Endothelial cell of umbilical vein (primary cell): ENCODE measurements at regions not wholly inside any gene's neighbourhood (a gene's known extent, or its start where the extent isn't known, plus 50 kb on each side); places are given as distances from the start of the nearest gene placed in this dataset.

Source experiments
- BruUV-seq: library from RNA; stranded (reverse); fragments of 400-500 nt; replicated peaks from 2 replicates; lab custom pipeline; 2021; lab: Mats Ljungman, UMichigan
- CTCF ChIA-PET: fragments of 300-600, 350-600 bp; sonication (Branson Sonifier 250); formaldehyde crosslinking; loops from one replicate; lab custom pipeline; 2021; ENCODE audit warnings: antibody characterized with exemption, inconsistent platforms; lab: Charles Lee
- POLR2A ChIA-PET: fragments of 300-600, 350-600 bp; sonication (Branson Sonifier 250); formaldehyde crosslinking; loops from one replicate; lab custom pipeline; 2021; ENCODE audit warnings: antibody characterized with exemption, inconsistent platforms; lab: Charles Lee
- DNase-seq: peaks from one replicate; pipeline ENCODE4 v3.0.0-alpha.2; 2011; ENCODE audit warnings: low read depth, low spot score
- FAIRE-seq: peaks from 2 replicates; lab custom pipeline; 2011; peaks lifted over from hg19 to GRCh38; lab: Jason Lieb, UNC
- H2AFZ ChIP-seq: 2 replicates; pipeline ENCODE4 v1.6.0; 2012; ENCODE audit warnings: low read depth, low read length, control low read depth, inconsistent platforms
- H3K27ac ChIP-seq: 2 replicates; pipeline ENCODE4 v1.5.1; 2011; ENCODE audit warnings: low read depth, mild to moderate bottlenecking, control low read depth, low read length, moderate library complexity; ENCODE audit not compliant: insufficient read depth
- H3K27me3 ChIP-seq, 2 experiments: 2 replicates each; pipeline versions ENCODE4 v1.6.0 to v1.6.1; 2011; ENCODE audit warnings: low read length in 2 of 2, mixed read lengths in 1 of 2; ENCODE audit not compliant: control insufficient read depth in 2 of 2, insufficient read depth in 2 of 2
- H3K36me3 ChIP-seq, 2 experiments: 2 replicates in 1 of 2; 3 replicates in 1 of 2; pipeline ENCODE4 v1.5.1; 2011; ENCODE audit warnings: low read length in 2 of 2, mild to moderate bottlenecking in 1 of 2, moderate library complexity in 1 of 2; ENCODE audit not compliant: control insufficient read depth in 2 of 2, insufficient read depth in 2 of 2; ENCODE audit errors: extremely low read depth in 1 of 2
- H3K4me1 ChIP-seq: 3 replicates; pipeline ENCODE4 v1.5.1; 2011; ENCODE audit warnings: mild to moderate bottlenecking, low read length; ENCODE audit not compliant: control insufficient read depth, insufficient read depth; ENCODE audit errors: extremely low read depth
- H3K4me2 ChIP-seq: 2 replicates; pipeline ENCODE4 v1.6.1; 2011; ENCODE audit warnings: low read length, control low read depth, mixed read lengths; ENCODE audit not compliant: insufficient read depth
- H3K4me3 ChIP-seq, 3 experiments: fragments of 200-600 bp in 1 of 3; sonication (generic), shearing (Covaris generic) in 1 of 3; replicated peaks in 1 of 3; 2 replicates each; pipeline ENCODE4 v1.5.1; 2011 to 2016; ENCODE audit warnings: control low read depth in 3 of 3, low read length in 3 of 3, mild to moderate bottlenecking in 2 of 3, inconsistent platforms in 1 of 3, low read depth in 1 of 3, moderate library complexity in 1 of 3; ENCODE audit not compliant: insufficient read depth in 1 of 3
- H3K79me2 ChIP-seq: 2 replicates; pipeline ENCODE4 v1.6.0; 2012; ENCODE audit warnings: low read length, inconsistent platforms; ENCODE audit not compliant: control insufficient read depth, insufficient read depth
- H3K9ac ChIP-seq: replicated peaks from 2 replicates; pipeline ENCODE3; 2011; ENCODE audit warnings: low read length, control low read depth; ENCODE audit not compliant: insufficient read depth; ENCODE audit errors: extremely low read depth
- H3K9me1 ChIP-seq: replicated peaks from 3 replicates; pipeline ENCODE4 v1.6.0; 2011; ENCODE audit warnings: mild to moderate bottlenecking, low read length; ENCODE audit not compliant: control insufficient read depth, insufficient read depth; ENCODE audit errors: extremely low read depth
- H3K9me3 ChIP-seq: replicated peaks from 2 replicates; pipeline ENCODE4 v1.5.1; 2012; ENCODE audit warnings: low read length, inconsistent platforms; ENCODE audit not compliant: control insufficient read depth, insufficient read depth
- H4K20me1 ChIP-seq: replicated peaks from 2 replicates; pipeline ENCODE3; 2011; ENCODE audit warnings: mild to moderate bottlenecking, low read length; ENCODE audit not compliant: control insufficient read depth, insufficient read depth; ENCODE audit errors: extremely low read depth
- CTCF ChIP-seq, 2 donors: IDR thresholded peaks; 1 replicate in 1 of 2; 2 replicates in 1 of 2; pipeline ENCODE4 v1.5.1; 2011; ENCODE audit warnings: low read length in 2 of 2, mild to moderate bottlenecking in 2 of 2, moderate library complexity in 2 of 2, control low read depth in 1 of 2, inconsistent platforms in 1 of 2, low read depth in 1 of 2; ENCODE audit not compliant: insufficient read depth in 1 of 2; ENCODE audit errors: extremely low read depth in 1 of 2
- EZH2 ChIP-seq: IDR thresholded peaks from 2 replicates; pipeline ENCODE4 v1.6.1; 2012; ENCODE audit warnings: borderline replicate concordance, low read depth, mild to moderate bottlenecking, moderate library complexity, low read length, inconsistent platforms; ENCODE audit not compliant: severe bottlenecking
- FOS ChIP-seq: IDR thresholded peaks from 2 replicates; pipeline ENCODE4 v1.6.1; 2011; ENCODE audit warnings: mild to moderate bottlenecking, low read length, moderate library complexity, borderline replicate concordance; ENCODE audit not compliant: insufficient read depth
- GATA2 ChIP-seq: IDR thresholded peaks from 2 replicates; pipeline ENCODE4 v1.7.0; 2011; ENCODE audit warnings: low read depth, mild to moderate bottlenecking, moderate library complexity, mixed read lengths, low read length; ENCODE audit not compliant: insufficient read length, insufficient read depth
- JUN ChIP-seq: IDR thresholded peaks from 2 replicates; pipeline ENCODE4 v1.6.1; 2011; ENCODE audit warnings: borderline replicate concordance, low read depth; ENCODE audit not compliant: insufficient read length, insufficient read depth
- MAX ChIP-seq: IDR thresholded peaks from 2 replicates; pipeline ENCODE4 v1.6.1; 2011; ENCODE audit not compliant: insufficient read depth, insufficient read length
- MYC ChIP-seq: IDR thresholded peaks from one replicate; pipeline ENCODE4 v1.6.1; 2011; ENCODE audit warnings: mild to moderate bottlenecking, low read depth, low read length
- POLR2A ChIP-seq: IDR thresholded peaks from 2 replicates; pipeline ENCODE4 v1.6.1; 2012; ENCODE audit warnings: low read depth, mild to moderate bottlenecking, control low read depth, low read length
- POLR2AphosphoS5 ChIP-seq: IDR thresholded peaks from 2 replicates; pipeline ENCODE4 v1.6.1; 2012; ENCODE audit warnings: low read depth, mild to moderate bottlenecking, control low read depth, low read length, moderate library complexity; ENCODE audit not compliant: insufficient read depth
- dilution Hi-C: fragments of 300-500 bp; cut with MboI; formaldehyde crosslinking; loops from one replicate; pipeline ENCODE4 v1.15.0; 2019; ENCODE audit warnings: low sequenced_read_pairs; ENCODE audit not compliant: extremely low pct_ligation_motif_present
- intact Hi-C: fragments of 100-400 bp; cut with micrococcal nuclease; formaldehyde crosslinking; loops from one replicate; pipeline ENCODE4 v1.10.0; 2022

- Histone ChIP-seq H3K4me3 (no peak overlapping the region), H4K20me1 (no peaks in the 10 kb centered on the region), H3K27me3 (no peaks in the 10 kb centered on the region), H2AFZ (no peak overlapping the region), H3K4me1 (no peaks in the 10 kb centered on the region), H3K79me2 (no peaks in the 10 kb centered on the region), H3K27ac (no peak overlapping the region), H3K9ac (no peak overlapping the region), H3K9me1 (no peaks in the 10 kb centered on the region), H3K9me3 (no peaks in the 10 kb centered on the region), H3K36me3 (no peaks in the 10 kb centered on the region), H3K4me2 (no peak overlapping the region)
- FAIRE-seq (no peak), DNase-seq (no peak)
- intact Hi-C loops (no loop called here), dilution Hi-C loops (no loop called here)
- ChIA-PET CTCF (no interaction called here), POLR2A (no interaction called here)
- BruUV-seq: no TSS peak
- TF ChIP-seq JUN (no peak), POLR2AphosphoS5 (no peak), POLR2A (no peak), EZH2 (no peak), CTCF (IDR thresholded peaks at IDR 0.05; ENCODE audit: extremely low read depth in 1 of 2, insufficient read depth in 1 of 2, low read depth in 1 of 2, low read length in 2 of 2) (no peak), FOS (no peak), MYC (no peak), GATA2 (no peak), MAX (no peak)
Observed at GRCh38 chr2:40639320-40639719, 187.4 kb upstream of the SLC8A1 start.
